Nephron (organoid): ENCODE measurements at regions not wholly inside any gene's neighbourhood (a gene's known extent, or its start where the extent isn't known, plus 50 kb on each side); places are given as distances from the start of the nearest gene placed in this dataset.

Source experiments
- H3K27ac Mint-ChIP-seq, 3 experiments: 2 replicates each; pipeline ENCODE4 v1.8.0; 2020; ENCODE audit warnings: mixed read lengths in 3 of 3, mild to moderate bottlenecking in 2 of 3, moderate library complexity in 1 of 3
- H3K27me3 Mint-ChIP-seq: 2 replicates; pipeline ENCODE4 v1.8.0; 2021; ENCODE audit warnings: low read depth, mild to moderate bottlenecking, moderate library complexity, mixed read lengths
- H3K36me3 Mint-ChIP-seq: 2 replicates; pipeline ENCODE4 v1.8.0; 2020; ENCODE audit warnings: low read depth, mixed read lengths
- H3K4me1 Mint-ChIP-seq: 2 replicates; pipeline ENCODE4 v1.8.0; 2020; ENCODE audit warnings: mixed read lengths
- H3K4me3 Mint-ChIP-seq, 3 experiments: 2 replicates each; pipeline ENCODE4 v1.8.0; 2020; ENCODE audit warnings: mild to moderate bottlenecking in 3 of 3, mixed read lengths in 3 of 3, moderate library complexity in 2 of 3
- H3K9me3 Mint-ChIP-seq: 2 replicates; pipeline ENCODE4 v1.8.0; 2020; ENCODE audit warnings: mixed read lengths
- CTCF ChIP-seq, 3 experiments: fragments of 200-600 bp; sonication (generic); IDR thresholded peaks; one replicate each; pipeline ENCODE4 v1.5.0; 2021; ENCODE audit warnings: antibody characterized with exemption in 3 of 3; ENCODE audit not compliant: unreplicated experiment in 3 of 3

DNA sequence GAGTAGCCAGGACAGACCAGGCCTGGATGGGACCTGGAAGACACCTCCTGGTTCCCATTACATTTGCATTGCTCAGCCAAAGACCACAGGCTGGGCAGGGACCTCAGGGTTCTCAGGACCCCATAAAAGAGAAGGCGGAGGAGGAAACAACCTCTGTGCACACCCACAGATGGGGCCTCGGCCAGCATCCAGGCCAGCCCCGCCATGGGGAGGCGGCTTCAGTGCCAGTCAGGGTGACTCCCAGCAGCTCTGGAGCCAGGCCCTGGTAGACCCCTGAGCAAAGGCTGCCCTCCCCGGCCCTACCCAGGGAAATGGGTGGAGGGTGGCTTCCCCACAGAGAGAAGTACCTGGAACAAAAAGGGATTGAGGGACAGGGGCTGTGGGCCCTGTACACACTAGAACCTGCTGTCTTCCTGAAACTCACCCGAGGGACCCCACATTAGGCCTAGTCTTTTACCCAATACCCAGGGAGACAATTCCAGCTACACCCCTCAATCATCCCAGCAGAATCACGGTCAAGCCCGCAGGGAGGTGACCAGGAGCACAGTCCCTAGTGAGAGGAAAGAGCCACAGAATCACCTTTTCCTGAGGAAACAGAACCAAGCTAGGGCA is 64.5 kb downstream of the PSMG1 start:
- TF ChIP-seq CTCF (IDR thresholded peaks at IDR 0.05; ENCODE audit: unreplicated experiment in 3 of 3): no peak
- Mint-ChIP-seq H3K36me3 (peaks cover 5% of the 10 kb centered on the region), H3K27ac (no peak overlapping the region), H3K9me3 (peaks cover 22% of the 10 kb centered on the region), H3K4me3 (no peak overlapping the region), H3K27me3 (peaks cover 4% of the 10 kb centered on the region), H3K4me1 (peaks cover 19% of the 10 kb centered on the region)

DNA sequence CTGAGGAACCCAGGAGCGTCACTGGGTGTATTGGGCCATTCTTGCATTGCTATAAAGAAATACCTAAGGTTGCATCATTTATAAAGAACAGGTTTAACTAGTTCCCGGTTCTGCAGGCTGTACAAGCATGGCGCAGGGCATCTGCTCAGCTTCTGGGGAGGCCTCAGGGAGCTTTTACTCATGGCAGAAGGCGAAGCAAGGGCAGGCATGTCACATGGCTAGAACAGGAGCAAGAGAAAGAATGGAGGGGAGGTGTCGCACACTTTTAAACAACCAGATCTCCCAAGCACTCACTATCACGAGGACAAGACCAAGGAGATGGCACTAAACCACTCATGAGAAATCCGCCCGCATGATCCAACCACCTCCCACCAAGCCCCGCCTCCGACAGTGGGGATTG is 65.2 kb downstream of the PSMG1 start:
- H3K36me3 Mint-ChIP-seq: peaks cover 5% of the 10 kb centered on the region
- no peak overlapping the region for H3K27ac Mint-ChIP-seq
- no peak overlapping the region for H3K4me3 Mint-ChIP-seq
- peaks cover 19% of the 10 kb centered on the region for H3K9me3 Mint-ChIP-seq
- TF ChIP-seq CTCF (IDR thresholded peaks at IDR 0.05; ENCODE audit: unreplicated experiment in 3 of 3): no peak
- peaks cover 4% of the 10 kb centered on the region for H3K27me3 Mint-ChIP-seq
- H3K4me1 Mint-ChIP-seq: peaks cover 19% of the 10 kb centered on the region

DNA sequence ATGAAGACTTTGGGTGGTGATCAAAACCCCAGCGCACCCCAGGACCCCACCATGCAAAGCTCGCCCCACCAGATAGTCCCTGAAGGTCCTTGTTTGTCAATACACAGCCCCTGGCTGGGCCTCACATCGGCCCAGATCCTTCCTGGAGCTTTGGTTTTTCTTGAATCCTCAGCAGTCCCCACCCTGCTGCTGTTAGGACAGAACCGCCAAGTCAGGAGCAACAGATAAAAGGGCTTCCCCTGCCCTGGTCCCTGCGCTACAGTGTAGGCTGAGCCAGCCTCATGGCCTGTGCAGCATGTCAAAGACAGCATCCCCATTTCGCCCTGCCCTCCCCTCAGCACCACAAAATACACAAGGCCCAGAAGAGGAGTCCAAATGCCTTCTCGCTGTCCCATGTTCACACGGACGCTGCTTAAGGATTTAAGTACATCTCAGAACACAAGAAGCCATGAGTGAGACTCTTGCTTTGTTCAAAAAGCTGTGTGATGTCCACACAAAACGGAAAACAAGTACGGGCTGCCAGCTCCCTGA is 65.7 kb downstream of the PSMG1 start:
- Mint-ChIP-seq H3K36me3 (peaks cover 5% of the 10 kb centered on the region), H3K27ac (peak overlapping the region in 1 of 3 experiments; percentile 59), H3K9me3 (peaks cover 19% of the 10 kb centered on the region), H3K27me3 (peaks cover 4% of the 10 kb centered on the region), H3K4me1 (peaks cover 23% of the 10 kb centered on the region), H3K4me3 (no peak overlapping the region)
- no peak for TF ChIP-seq CTCF (IDR thresholded peaks at IDR 0.05; ENCODE audit: unreplicated experiment in 3 of 3)

DNA sequence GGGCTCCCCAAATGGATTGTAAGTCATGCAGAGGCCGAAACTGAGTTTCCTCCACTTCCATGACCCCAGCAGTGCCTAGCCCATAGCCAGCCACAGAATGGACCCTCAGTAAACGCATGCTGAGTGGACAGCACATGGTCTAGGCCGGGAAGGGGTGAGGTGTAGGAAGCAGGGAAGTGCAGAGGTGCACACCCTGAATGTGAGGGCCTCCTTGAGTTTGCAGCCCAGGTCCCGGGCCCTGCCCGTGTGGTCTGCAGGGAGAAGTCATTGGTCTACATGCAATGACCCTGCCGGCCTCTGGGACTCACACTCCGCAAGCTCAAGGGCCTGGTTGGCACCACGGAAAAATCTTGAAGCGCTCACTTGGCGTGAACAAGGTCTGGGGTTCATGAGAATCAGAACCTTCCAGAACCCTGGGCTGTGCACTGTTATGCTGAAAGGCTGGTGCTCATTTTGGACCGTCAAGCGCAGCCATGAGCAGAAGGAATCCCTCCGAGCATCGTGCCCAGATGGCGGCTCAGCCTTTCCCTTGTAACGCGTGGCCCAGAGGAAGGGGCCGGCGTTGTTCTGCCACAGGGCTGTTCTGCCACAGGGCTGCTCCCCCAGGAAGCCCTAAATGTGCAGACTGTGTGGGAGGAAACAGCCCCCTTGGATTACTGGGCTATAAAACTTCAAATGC is 66.4 kb downstream of the PSMG1 start:
- Mint-ChIP-seq H3K9me3 (peaks cover 14% of the 10 kb centered on the region), H3K27me3 (peaks cover 4% of the 10 kb centered on the region), H3K4me3 (no peak overlapping the region), H3K4me1 (peaks cover 26% of the 10 kb centered on the region), H3K36me3 (peaks cover under 1% of the 10 kb centered on the region), H3K27ac (no peak overlapping the region)
- no peak for TF ChIP-seq CTCF (IDR thresholded peaks at IDR 0.05; ENCODE audit: unreplicated experiment in 3 of 3)

DNA sequence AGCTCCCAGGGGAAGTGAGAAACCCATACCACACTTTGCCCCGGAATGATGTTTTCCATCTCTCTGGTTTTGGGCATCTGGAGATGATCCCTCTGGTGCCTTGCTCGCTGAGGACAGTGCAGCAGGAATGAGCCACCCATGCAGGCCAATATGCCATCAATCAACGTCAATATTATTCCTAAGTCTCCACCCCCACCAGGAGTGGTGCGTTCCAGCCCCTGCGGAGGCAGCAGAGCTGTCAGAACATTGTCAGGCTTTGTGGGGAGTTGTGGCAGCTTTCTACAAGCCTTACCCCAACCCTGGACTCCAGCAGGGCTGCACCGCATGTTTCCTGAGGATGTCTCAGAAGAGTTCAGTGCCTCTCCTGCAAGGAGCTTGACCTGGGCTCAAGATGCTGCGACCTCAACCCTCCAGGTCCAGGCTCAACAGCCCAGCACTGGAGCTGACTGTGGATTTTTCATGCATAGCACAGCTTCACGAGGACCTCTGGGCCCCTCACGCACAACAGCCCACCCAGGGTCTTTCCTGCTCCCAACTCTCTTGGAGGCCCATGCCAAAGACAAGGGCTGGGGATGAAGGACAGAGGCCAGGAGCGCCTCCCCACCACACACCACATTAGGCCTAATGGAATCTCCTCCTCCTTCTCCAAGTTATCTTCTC is 67.5 kb downstream of the PSMG1 start:
- Mint-ChIP-seq H3K4me1 (peaks cover 28% of the 10 kb centered on the region), H3K36me3 (no peaks in the 10 kb centered on the region), H3K4me3 (no peak overlapping the region), H3K9me3 (peaks cover 11% of the 10 kb centered on the region), H3K27ac (no peak overlapping the region), H3K27me3 (peaks cover 3% of the 10 kb centered on the region)
- no peak for TF ChIP-seq CTCF (IDR thresholded peaks at IDR 0.05; ENCODE audit: unreplicated experiment in 3 of 3)
